NT2/D1 (cell line): ENCODE measurements at regions not wholly inside any gene's neighbourhood (a gene's known extent, or its start where the extent isn't known, plus 50 kb on each side); places are given as distances from the start of the nearest gene placed in this dataset.

ENCODE experiments used
- SUZ12 ChIP-seq: IDR thresholded peaks from 2 replicates; pipeline ENCODE4 v1.6.1; 2011; ENCODE audit not compliant: insufficient read length, insufficient read depth; ENCODE audit errors: extremely low read depth
- YY1 ChIP-seq: IDR thresholded peaks from 2 replicates; pipeline ENCODE4 v1.6.1; 2011; ENCODE audit not compliant: insufficient read length, insufficient read depth

DNA sequence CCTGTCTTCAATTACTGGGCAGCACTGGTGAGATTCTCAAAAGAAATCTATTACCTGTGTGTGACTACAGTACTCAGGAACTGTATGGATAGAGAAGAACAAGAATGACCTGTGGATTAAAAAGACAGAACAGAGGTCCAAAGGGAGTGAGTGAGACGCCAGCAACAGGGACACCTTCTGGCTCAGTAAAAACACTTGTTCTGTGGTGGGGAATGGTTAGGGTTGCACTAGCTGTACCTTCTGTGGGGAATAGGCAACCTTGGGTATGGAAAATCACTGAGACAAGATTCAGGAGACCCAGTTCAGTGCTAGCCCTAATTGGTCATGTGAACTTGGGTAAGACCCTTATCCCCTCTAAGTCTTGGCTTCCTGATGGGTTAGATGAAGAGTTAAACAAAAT lies 986.0 kb downstream of the TSN start:
- TF ChIP-seq YY1 (no peak), SUZ12 (no peak)
